Thymus (tissue), 11 donors: ENCODE measurements at regions not wholly inside any gene's neighbourhood (a gene's known extent, or its start where the extent isn't known, plus 50 kb on each side); places are given as distances from the start of the nearest gene placed in this dataset.

Experiments used
- DNase-seq, 9 donors: peaks; one replicate each; pipeline ENCODE4 v3.0.0-alpha.2; 2013; ENCODE audit warnings: low spot score in 9 of 9, low read depth in 6 of 9, missing footprints in 1 of 9
- H3K27ac ChIP-seq, 2 donors: one replicate each; pipeline ENCODE4 v1.5.1; 2013; ENCODE audit warnings: control low read depth in 1 of 2, low read depth in 1 of 2, low read length in 1 of 2, mild to moderate bottlenecking in 1 of 2, moderate library complexity in 1 of 2
- H3K27me3 ChIP-seq, 2 donors: one replicate each; pipeline ENCODE4 v1.5.1; 2013; ENCODE audit warnings: low read length in 1 of 2; ENCODE audit not compliant: control insufficient read depth in 2 of 2, insufficient read depth in 1 of 2
- H3K36me3 ChIP-seq, 2 donors: one replicate each; pipeline ENCODE4 v1.5.1; 2013; ENCODE audit warnings: low read length in 1 of 2, mild to moderate bottlenecking in 1 of 2, moderate library complexity in 1 of 2; ENCODE audit not compliant: control insufficient read depth in 2 of 2, insufficient read depth in 2 of 2
- H3K4me1 ChIP-seq, 2 donors: one replicate each; pipeline ENCODE4 v1.5.1; 2013; ENCODE audit warnings: low read length in 2 of 2; ENCODE audit not compliant: control insufficient read depth in 2 of 2, insufficient read depth in 2 of 2
- H3K4me3 ChIP-seq, 2 donors: one replicate each; pipeline ENCODE4 v1.5.1; 2013; ENCODE audit warnings: low read length in 2 of 2, control low read depth in 1 of 2, mild to moderate bottlenecking in 1 of 2
- H3K9me3 ChIP-seq, 2 donors: one replicate each; pipeline ENCODE4 v1.5.1; 2013; ENCODE audit warnings: low read length in 1 of 2, mild to moderate bottlenecking in 1 of 2; ENCODE audit not compliant: control insufficient read depth in 2 of 2, insufficient read depth in 1 of 2
- WGBS: extraction: QIAGEN DNeasy Blood & Tissue Kit; methylation state at CpG from one replicate; pipeline ENCODE4 v1.1.7; 2013; 5-methylcytosine and 5-hydroxymethylcytosine counted together
- donor health status: healthy.

DNA sequence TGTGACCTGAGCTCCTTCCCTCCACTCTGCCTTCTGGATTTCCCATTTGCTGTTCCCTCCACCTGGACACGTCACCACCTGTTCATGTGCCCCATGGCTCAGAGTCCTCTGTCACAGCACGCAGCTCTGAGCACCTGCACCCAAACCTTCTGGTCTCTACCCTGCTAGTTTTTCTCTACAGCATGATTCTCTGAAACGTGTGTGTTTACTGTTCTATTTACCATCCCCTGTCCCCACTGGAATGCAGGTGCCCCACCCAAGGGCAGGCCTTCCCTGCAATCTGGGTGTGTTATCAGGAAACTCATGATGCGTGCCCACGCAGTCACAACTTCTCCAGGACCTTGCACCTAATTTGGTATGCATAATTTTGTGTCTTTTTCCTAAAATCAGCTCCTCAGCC, 284.4 kb upstream of the IGFBP3 start:
- no peak overlapping the region for H3K4me3 ChIP-seq
- no peak for DNase-seq
- H3K4me1 ChIP-seq: peaks cover 0 to 5% of the 10 kb centered on the region in 2 donors

DNA sequence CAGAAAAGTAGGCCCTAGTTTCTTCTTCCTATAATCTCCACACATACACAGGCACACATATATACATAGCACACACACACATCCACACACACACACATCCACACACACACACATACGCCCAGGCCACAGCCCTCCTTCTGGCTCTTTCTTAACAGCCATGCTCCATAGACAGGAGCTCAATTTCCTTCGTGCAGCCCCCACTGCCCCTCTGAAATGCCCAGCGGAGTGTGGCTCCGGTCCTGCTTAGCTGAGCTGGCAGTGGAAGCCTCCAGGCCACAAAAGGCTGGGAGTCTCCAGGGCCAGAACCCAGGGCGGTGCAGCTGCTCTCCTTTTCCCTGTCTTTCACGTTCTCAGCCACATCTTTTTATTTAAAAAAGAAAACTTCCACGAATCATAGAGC, 282.9 kb upstream of the IGFBP3 start:
- no peak for DNase-seq
- WGBS: 92% methylated on average over 7 of the region's 7 CpGs
- Histone ChIP-seq H3K4me3 (no peak overlapping the region), H3K9me3 (no peaks in the 10 kb centered on the region), H3K4me1 (peaks cover 0 to 5% of the 10 kb centered on the region in 2 donors), H3K36me3 (no peaks in the 10 kb centered on the region), H3K27me3 (no peaks in the 10 kb centered on the region), H3K27ac (no peak overlapping the region)

More for the DNA sequence above, 284.4 kb upstream of the IGFBP3 start:
- 89% methylated on average over 5 of the region's 5 CpGs for WGBS
- Histone ChIP-seq H3K27ac (no peak overlapping the region), H3K36me3 (no peaks in the 10 kb centered on the region), H3K9me3 (no peaks in the 10 kb centered on the region), H3K27me3 (no peaks in the 10 kb centered on the region)

DNA sequence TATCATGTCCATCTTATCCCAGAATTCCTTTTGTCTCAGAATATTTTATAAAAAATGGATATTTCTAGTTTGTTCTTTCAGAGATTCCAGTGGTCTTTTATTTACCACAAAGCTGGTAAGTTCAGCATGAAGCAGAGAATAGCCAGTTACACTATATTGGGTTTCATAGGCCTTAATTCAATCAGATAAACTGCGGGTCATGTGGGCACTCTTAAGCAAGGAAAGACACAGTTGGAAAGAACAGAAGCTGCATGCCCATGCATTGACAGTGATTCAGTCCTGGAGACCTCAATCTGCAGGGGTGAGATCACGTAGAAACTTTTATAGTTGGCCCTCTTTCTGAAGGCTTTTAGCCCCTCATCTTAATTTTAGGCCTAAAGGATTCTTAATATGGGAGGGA, 281.3 kb upstream of the IGFBP3 start:
- Histone ChIP-seq H3K36me3 (no peaks in the 10 kb centered on the region), H3K4me1 (peaks cover 0 to 4% of the 10 kb centered on the region in 2 donors), H3K9me3 (no peaks in the 10 kb centered on the region), H3K4me3 (no peak overlapping the region), H3K27me3 (no peaks in the 10 kb centered on the region), H3K27ac (no peak overlapping the region)
- 94% methylated on average over 2 of the region's 2 CpGs for WGBS
- DNase-seq: no peak

DNA sequence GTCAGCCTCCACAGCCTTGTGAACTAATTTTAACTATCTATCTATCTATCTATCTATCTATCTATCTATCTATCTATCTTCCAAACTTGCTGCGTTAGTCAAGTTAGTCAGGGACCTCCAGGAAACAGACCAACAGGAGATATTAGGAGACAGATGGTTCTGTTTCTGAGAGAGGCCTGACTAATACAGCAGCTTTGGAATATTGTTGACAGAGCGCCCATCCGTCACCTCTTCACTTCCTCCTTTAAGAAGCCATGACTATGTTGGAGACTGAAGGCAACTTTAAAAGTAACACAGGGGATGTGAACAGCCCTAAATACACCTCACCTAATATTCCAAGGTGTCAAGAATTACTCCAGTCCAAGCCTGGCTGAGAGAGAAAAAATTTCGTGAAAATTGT, 280.9 kb upstream of the IGFBP3 start:
- no peak for DNase-seq
- no peak overlapping the region for H3K27ac ChIP-seq
- no peak overlapping the region for H3K4me3 ChIP-seq
- no peaks in the 10 kb centered on the region for H3K36me3 ChIP-seq
- no peaks in the 10 kb centered on the region for H3K4me1 ChIP-seq
- no peaks in the 10 kb centered on the region for H3K9me3 ChIP-seq
- WGBS: 92% methylated on average over 4 of the region's 4 CpGs
- H3K27me3 ChIP-seq: no peaks in the 10 kb centered on the region

DNA sequence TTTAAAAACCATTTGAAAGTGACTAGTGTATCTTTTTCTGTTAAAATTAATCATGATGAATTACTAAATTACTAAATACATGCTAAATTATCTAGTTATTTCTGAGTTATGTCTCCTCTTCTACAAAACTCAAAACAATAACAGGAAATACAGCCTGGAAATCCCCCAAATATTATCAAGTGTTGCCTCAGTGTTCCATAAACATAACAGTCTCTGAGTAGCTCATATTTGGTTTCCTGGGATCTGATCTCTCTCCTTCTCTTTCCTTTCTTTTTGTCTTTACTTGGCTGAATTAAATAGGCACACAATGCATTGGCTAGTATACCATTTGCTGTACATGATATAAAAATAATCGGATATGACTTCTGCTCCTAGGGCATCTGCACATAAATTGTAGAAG, 277.6 kb upstream of the IGFBP3 start:
- no peak for DNase-seq

GRCh38 chr7:46197785-46198540, 276.9 kb upstream of the IGFBP3 start:
- Histone ChIP-seq H3K9me3 (no peaks in the 10 kb centered on the region), H3K27ac (no peak overlapping the region), H3K27me3 (no peaks in the 10 kb centered on the region), H3K4me1 (no peaks in the 10 kb centered on the region), H3K4me3 (no peak overlapping the region), H3K36me3 (no peaks in the 10 kb centered on the region)
- 94% methylated on average over 7 of the region's 7 CpGs for WGBS
- no peak for DNase-seq

More for the DNA sequence above, 277.6 kb upstream of the IGFBP3 start:
- no peaks in the 10 kb centered on the region for H3K4me1 ChIP-seq
- H3K27ac ChIP-seq: no peak overlapping the region
- H3K4me3 ChIP-seq: no peak overlapping the region
- H3K27me3 ChIP-seq: no peaks in the 10 kb centered on the region
- WGBS: 94% methylated on average over 1 of the region's 1 CpG
- no peaks in the 10 kb centered on the region for H3K36me3 ChIP-seq
- no peaks in the 10 kb centered on the region for H3K9me3 ChIP-seq

GRCh38 chr7:46195934-46196333, 274.9 kb upstream of the IGFBP3 start:
- H3K36me3 ChIP-seq: no peaks in the 10 kb centered on the region
- 87% methylated on average over 3 of the region's 3 CpGs for WGBS
- H3K27ac ChIP-seq: no peak overlapping the region
- no peaks in the 10 kb centered on the region for H3K27me3 ChIP-seq
- no peak for DNase-seq
- H3K4me1 ChIP-seq: no peaks in the 10 kb centered on the region
- no peak overlapping the region for H3K4me3 ChIP-seq
- no peaks in the 10 kb centered on the region for H3K9me3 ChIP-seq

DNA sequence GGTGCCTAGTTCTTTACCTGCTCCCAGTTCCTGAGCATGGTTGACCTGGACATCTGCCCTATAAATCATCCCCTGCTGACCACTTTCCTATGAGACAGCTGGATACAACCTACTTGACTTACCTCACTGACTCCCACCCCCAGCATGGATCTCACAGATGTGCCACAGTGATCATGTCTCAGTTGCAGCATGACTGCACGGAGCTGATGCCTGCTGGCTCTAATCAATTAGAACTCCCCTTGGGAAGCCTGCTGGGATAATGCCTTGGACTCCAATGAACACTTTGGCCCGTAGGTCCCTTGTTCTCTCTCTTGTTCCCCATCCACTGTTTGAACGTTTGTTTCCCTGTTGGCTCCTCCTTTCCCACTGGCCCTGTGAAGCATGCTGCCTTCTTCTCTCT, 271.2 kb upstream of the IGFBP3 start:
- WGBS: 78% methylated on average over 3 of the region's 3 CpGs
- Histone ChIP-seq H3K27ac (no peak overlapping the region), H3K9me3 (no peaks in the 10 kb centered on the region), H3K27me3 (no peaks in the 10 kb centered on the region), H3K4me3 (no peak overlapping the region), H3K36me3 (no peaks in the 10 kb centered on the region), H3K4me1 (no peaks in the 10 kb centered on the region)
- no peak for DNase-seq

GRCh38 chr7:46191776-46192175, 270.7 kb upstream of the IGFBP3 start:
- Histone ChIP-seq H3K4me3 (no peak overlapping the region), H3K27me3 (no peaks in the 10 kb centered on the region), H3K36me3 (no peaks in the 10 kb centered on the region), H3K4me1 (no peaks in the 10 kb centered on the region), H3K27ac (no peak overlapping the region), H3K9me3 (no peaks in the 10 kb centered on the region)
- 90% methylated on average over 4 of the region's 4 CpGs for WGBS
- DNase-seq: no peak
